GM12878 (cell line): ENCODE measurements at regions not wholly inside any gene's neighbourhood (a gene's known extent, or its start where the extent isn't known, plus 50 kb on each side); places are given as distances from the start of the nearest gene placed in this dataset.

ENCODE experiments used
- ATAC-seq: fragments of 200-7000 bp; cut with Tn5 transposase; 3 replicates; pipeline ENCODE4 v1.9.1; 2020; ENCODE audit warnings: mild to moderate bottlenecking, moderate library complexity
- BruUV-seq: library from RNA; stranded (reverse); fragments of 400-500 nt; replicated peaks from 2 replicates; lab custom pipeline; 2021; lab: Mats Ljungman, UMichigan
- CTCF ChIA-PET: fragments of 300-600 bp; sonication (Branson Sonifier 250); formaldehyde crosslinking; extraction: SDS; loops from one replicate; lab custom pipeline; 2021; ENCODE audit warnings: inconsistent platforms; lab: Yijun Ruan, JAX
- POLR2A ChIA-PET: fragments of 350-600 bp; formaldehyde crosslinking; extraction: SDS; loops from one replicate; lab custom pipeline; 2021; ENCODE audit warnings: inconsistent platforms; lab: Charles Lee
- RAD21 ChIA-PET: fragments of 300-600 bp; sonication (Branson Sonifier 250); formaldehyde crosslinking; loops from one replicate; lab custom pipeline; 2023; ENCODE audit warnings: antibody characterized with exemption; ENCODE audit not compliant: unreplicated experiment; lab: Charles Lee
- SMC1A ChIA-PET: fragments of 300-600 bp; sonication (Branson Sonifier 250); formaldehyde crosslinking; loops from one replicate; lab custom pipeline; 2023; ENCODE audit not compliant: unreplicated experiment, uncharacterized antibody; lab: Charles Lee
- DNase-seq: peaks from one replicate; pipeline ENCODE4 v3.0.0-alpha.2; 2011; ENCODE audit warnings: low read depth, low spot score
- FAIRE-seq: peaks from 3 replicates; lab custom pipeline; 2011; peaks lifted over from hg19 to GRCh38; lab: Jason Lieb, UNC
- H2AFZ ChIP-seq: 2 replicates; pipeline ENCODE4 v1.6.0; 2011; ENCODE audit warnings: low read depth, low read length, control low read depth; ENCODE audit not compliant: control insufficient read depth
- H3K27ac ChIP-seq: 2 replicates; pipeline ENCODE4 v1.5.1; 2011; ENCODE audit warnings: control low read depth; ENCODE audit not compliant: control insufficient read depth, insufficient read depth
- H3K27me3 ChIP-seq, 2 experiments: replicated peaks in 1 of 2; 2 replicates each; pipeline versions ENCODE4 v1.6.0 to v1.6.1; 2011; ENCODE audit warnings: low read length in 1 of 2; ENCODE audit not compliant: control insufficient read depth in 2 of 2, insufficient read depth in 2 of 2
- H3K36me3 ChIP-seq, 2 experiments: 2 replicates each; pipeline ENCODE4 v1.5.1; 2011; ENCODE audit warnings: low read length in 1 of 2; ENCODE audit not compliant: control insufficient read depth in 2 of 2, insufficient read depth in 2 of 2
- H3K4me1 ChIP-seq: 2 replicates; pipeline ENCODE4 v1.6.1; 2011; ENCODE audit warnings: mild to moderate bottlenecking, low read length, moderate library complexity, mixed read lengths; ENCODE audit not compliant: control insufficient read depth, insufficient read depth
- H3K4me2 ChIP-seq: 2 replicates; pipeline ENCODE4 v1.6.0; 2011; ENCODE audit warnings: control low read depth; ENCODE audit not compliant: control insufficient read depth, insufficient read depth
- H3K4me3 ChIP-seq: fragments of 200-600 bp; sonication (generic); 2 replicates; pipeline ENCODE4 v1.5.1; 2016
- H3K79me2 ChIP-seq: 2 replicates; pipeline ENCODE4 v1.6.0; 2011; ENCODE audit warnings: low read length; ENCODE audit not compliant: control insufficient read depth, insufficient read depth
- H3K9ac ChIP-seq: 2 replicates; pipeline ENCODE4 v1.8.0; 2011; ENCODE audit warnings: low read length, control low read depth, mixed read lengths; ENCODE audit not compliant: control insufficient read depth, insufficient read depth
- H3K9me3 ChIP-seq: replicated peaks from 3 replicates; pipeline ENCODE4 v1.5.1; 2011; ENCODE audit warnings: mild to moderate bottlenecking, low read length; ENCODE audit not compliant: control insufficient read depth, insufficient read depth
- H4K20me1 ChIP-seq: 2 replicates; pipeline ENCODE4 v1.6.0; 2011; ENCODE audit not compliant: control insufficient read depth, insufficient read depth
- ATF3 ChIP-seq: IDR thresholded peaks from 2 replicates; pipeline ENCODE4 v1.6.1; 2011; ENCODE audit warnings: low read depth, mild to moderate bottlenecking, low read length, moderate library complexity, borderline replicate concordance; ENCODE audit errors: extremely low read depth
- BHLHE40 ChIP-seq, 2 experiments: fragments of 450-650 bp in 1 of 2; IDR thresholded peaks; 2 replicates each; pipeline ENCODE4 v1.6.1; 2011 to 2017; ENCODE audit warnings: low read depth in 2 of 2, borderline replicate concordance in 1 of 2, improper control_type of control experiment in 1 of 2, low read length in 1 of 2, mild to moderate bottlenecking in 1 of 2
- DPF2 ChIP-seq: fragments of 450-650 bp; IDR thresholded peaks from 2 replicates; pipeline ENCODE4 v1.6.1; 2017; ENCODE audit warnings: mild to moderate bottlenecking
- LARP7 ChIP-seq: fragments of 450-650 bp; IDR thresholded peaks from 2 replicates; pipeline ENCODE4 v1.6.1; 2017; ENCODE audit warnings: mild to moderate bottlenecking
- MEF2B ChIP-seq: fragments of 450-650 bp; IDR thresholded peaks from 2 replicates; pipeline ENCODE4 v1.6.1; 2018; ENCODE audit warnings: mild to moderate bottlenecking, moderate library complexity; ENCODE audit not compliant: partially characterized antibody, poor library complexity, severe bottlenecking
- MYB ChIP-seq: fragments of 150-350 bp; IDR thresholded peaks from 2 replicates; pipeline ENCODE4 v1.6.1; 2014; ENCODE audit warnings: mild to moderate bottlenecking, low read depth, low read length, borderline replicate concordance
- PML ChIP-seq: IDR thresholded peaks from 2 replicates; pipeline ENCODE4 v1.6.1; 2012; ENCODE audit warnings: low read length, inconsistent platforms
- POLR2AphosphoS5 ChIP-seq: IDR thresholded peaks from 2 replicates; pipeline ENCODE4 v1.6.1; 2011; ENCODE audit warnings: mild to moderate bottlenecking, low read length, inconsistent platforms
- RUNX3 ChIP-seq: IDR thresholded peaks from 2 replicates; pipeline ENCODE4 v1.6.1; 2012; ENCODE audit warnings: low read length, inconsistent platforms
- YY1 ChIP-seq: IDR thresholded peaks from 2 replicates; pipeline ENCODE4 v1.6.1; 2011; ENCODE audit warnings: low read depth, mild to moderate bottlenecking, low read length
- WGBS: methylation state at CpG from one replicate; pipeline ENCODE4 v1.1.6; 2016; ENCODE audit warnings: low lambda C conversion rate; ENCODE audit not compliant: insufficient replicate concordance, insufficient coverage; ENCODE audit errors: missing lambda C conversion rate; 5-methylcytosine and 5-hydroxymethylcytosine counted together
- in situ Hi-C: fragments of 300-500 bp; cut with MboI; formaldehyde crosslinking; loops from 9 replicates; pipeline ENCODE4 v1.14.3; 2018; ENCODE audit warnings: mixed read lengths
- intact Hi-C: fragments of 100-400 bp; cut with micrococcal nuclease; formaldehyde crosslinking; loops from one replicate; pipeline ENCODE4 v1.14.2; 2022; ENCODE audit not compliant: unreplicated experiment

GRCh38 chr11:28628412-28628811, 520.2 kb downstream of the METTL15 start:
- CTCF ChIA-PET = no interaction called here
- no peak for FAIRE-seq

GRCh38 chr11:28627690-28628255, 519.6 kb downstream of the METTL15 start:
- ChIA-PET RAD21 (no interaction called here), POLR2A (no interaction called here), CTCF (no interaction called here), SMC1A (no interaction called here)
- ATAC-seq = no peak
- Histone ChIP-seq H3K4me1 (no peaks in the 10 kb centered on the region), H3K9ac (no peak overlapping the region), H3K4me2 (no peak overlapping the region), H3K27ac (no peak overlapping the region), H3K4me3 (no peak overlapping the region), H3K36me3 (no peaks in the 10 kb centered on the region), H3K27me3 (no peaks in the 10 kb centered on the region), H3K9me3 (no peaks in the 10 kb centered on the region), H3K79me2 (no peaks in the 10 kb centered on the region), H4K20me1 (no peaks in the 10 kb centered on the region), H2AFZ (no peak overlapping the region)
- FAIRE-seq = no peak
- WGBS = 0% methylated on average over 1 of the region's 1 CpG
- in situ Hi-C loops = no loop called here
- DNase-seq = no peak
- no TSS peak for BruUV-seq
- TF ChIP-seq YY1 (no peak), MYB (no peak)
- TF ChIP-seq, all 136 proteins: peak for 0
- intact Hi-C loops = no loop called here

More at GRCh38 chr11:28628412-28628811, 520.2 kb downstream of the METTL15 start:
- H3K36me3 ChIP-seq = no peaks in the 10 kb centered on the region
- no peak for ATAC-seq
- H3K27me3 ChIP-seq = no peaks in the 10 kb centered on the region
- no peak overlapping the region for H3K4me2 ChIP-seq
- no peak for DNase-seq
- ChIA-PET RAD21 (no interaction called here), POLR2A (no interaction called here), SMC1A (interaction anchor here (0.6 kb wide), 1 partner anchor 37 kb away, joined by 4 read pairs; no protein-coding TSS in a partner anchor)
- no peak overlapping the region for H3K27ac ChIP-seq
- in situ Hi-C loops (no loop called here), intact Hi-C loops (no loop called here)
- H4K20me1 ChIP-seq = no peaks in the 10 kb centered on the region
- no TSS peak for BruUV-seq
- no peak overlapping the region for H3K4me3 ChIP-seq
- no peaks in the 10 kb centered on the region for H3K79me2 ChIP-seq
- no peak overlapping the region for H3K9ac ChIP-seq
- no peaks in the 10 kb centered on the region for H3K4me1 ChIP-seq
- no peaks in the 10 kb centered on the region for H3K9me3 ChIP-seq
- H2AFZ ChIP-seq = no peak overlapping the region
- WGBS = 50% methylated on average over 4 of the region's 4 CpGs
- TF ChIP-seq DPF2 (no peak), ATF3 (no peak), PML (no peak), MEF2B (no peak), RUNX3 (no peak), POLR2AphosphoS5 (no peak), LARP7 (no peak), BHLHE40 (IDR thresholded peaks at IDR 0.05; ENCODE audit: borderline replicate concordance in 1 of 2, low read depth in 2 of 2, low read length in 1 of 2) (no peak)
